Liver (tissue), 7 donors: ENCODE measurements at regions not wholly inside any gene's neighbourhood (a gene's known extent, or its start where the extent isn't known, plus 50 kb on each side); places are given as distances from the start of the nearest gene placed in this dataset.

ENCODE experiments used
- DNase-seq: peaks from one replicate; pipeline ENCODE4 v3.0.0-alpha.2; 2017; ENCODE audit warnings: low spot score
- H3K27ac ChIP-seq, 2 donors: one replicate each; pipeline ENCODE4 v1.7.0; 2013; ENCODE audit warnings: inconsistent platforms in 2 of 2, low read length in 2 of 2, control low read depth in 1 of 2, low read depth in 1 of 2, mild to moderate bottlenecking in 1 of 2
- H3K27me3 ChIP-seq, 4 donors: one replicate each; pipeline versions ENCODE4 v1.6.1 to v1.7.0; 2013; ENCODE audit warnings: low read length in 3 of 4, inconsistent platforms in 1 of 4, mild to moderate bottlenecking in 1 of 4, moderate library complexity in 1 of 4; ENCODE audit not compliant: control insufficient read depth in 4 of 4, insufficient read depth in 4 of 4
- H3K36me3 ChIP-seq, 4 donors: one replicate each; pipeline versions ENCODE4 v1.6.1 to v1.7.0; 2013; ENCODE audit warnings: low read length in 3 of 4, mild to moderate bottlenecking in 3 of 4, low read depth in 1 of 4, moderate library complexity in 1 of 4; ENCODE audit not compliant: control insufficient read depth in 4 of 4, insufficient read depth in 3 of 4
- H3K4me1 ChIP-seq, 4 donors: one replicate each; pipeline versions ENCODE4 v1.6.1 to v1.7.0; 2013; ENCODE audit warnings: low read length in 3 of 4, mild to moderate bottlenecking in 3 of 4, moderate library complexity in 1 of 4; ENCODE audit not compliant: control insufficient read depth in 4 of 4, insufficient read depth in 4 of 4
- H3K4me3 ChIP-seq, 3 donors: one replicate each; pipeline versions ENCODE4 v1.6.1 to v1.7.0; 2013; ENCODE audit warnings: low read length in 3 of 3, control low read depth in 1 of 3, low read depth in 1 of 3, mild to moderate bottlenecking in 1 of 3
- H3K9ac ChIP-seq, 2 donors: one replicate each; pipeline ENCODE4 v1.7.0; 2013; ENCODE audit warnings: low read length in 2 of 2, mild to moderate bottlenecking in 2 of 2, moderate library complexity in 2 of 2, control low read depth in 1 of 2, low read depth in 1 of 2
- H3K9me3 ChIP-seq, 4 donors: one replicate each; pipeline versions ENCODE4 v1.6.1 to v1.7.0; 2013; ENCODE audit warnings: low read length in 3 of 4; ENCODE audit not compliant: control insufficient read depth in 4 of 4
- CTCF ChIP-seq: fragments of 150-350 bp; IDR thresholded peaks from 2 replicates; pipeline ENCODE4 v1.5.1; 2017; ENCODE audit warnings: improper control_type of control experiment, low read depth, low read length; ENCODE audit not compliant: missing input control
- EGR1 ChIP-seq, 2 donors: IDR thresholded peaks; 2 replicates each; pipeline ENCODE4 v1.6.1; 2016 to 2018; ENCODE audit warnings: antibody characterized with exemption in 2 of 2, low read depth in 2 of 2
- FOXA1 ChIP-seq: IDR thresholded peaks from 2 replicates; pipeline ENCODE4 v1.6.1; 2016; ENCODE audit warnings: antibody characterized with exemption
- FOXA2 ChIP-seq: IDR thresholded peaks from 2 replicates; pipeline ENCODE4 v1.6.1; 2016; ENCODE audit warnings: antibody characterized with exemption
- GABPA ChIP-seq, 2 donors: IDR thresholded peaks in 1 of 2; conservative IDR thresholded peaks in 1 of 2; 2 replicates each; pipeline ENCODE4 v1.6.1; 2016; ENCODE audit warnings: antibody characterized with exemption in 2 of 2, mild to moderate bottlenecking in 1 of 2, moderate library complexity in 1 of 2
- HNF4A ChIP-seq, 2 donors: conservative IDR thresholded peaks; 2 replicates each; pipeline ENCODE4 v1.6.1; 2016; ENCODE audit warnings: antibody characterized with exemption in 2 of 2, mild to moderate bottlenecking in 2 of 2
- HNF4G ChIP-seq: IDR thresholded peaks from 2 replicates; pipeline ENCODE4 v1.6.1; 2016; ENCODE audit warnings: antibody characterized with exemption
- JUND ChIP-seq, 2 donors: IDR thresholded peaks; 2 replicates each; pipeline ENCODE4 v1.6.1; 2016; ENCODE audit warnings: antibody characterized with exemption in 2 of 2
- NR2F2 ChIP-seq: IDR thresholded peaks from 2 replicates; pipeline ENCODE4 v1.6.1; 2016; ENCODE audit warnings: antibody characterized with exemption
- RAD21 ChIP-seq, 2 donors: IDR thresholded peaks; 2 replicates each; pipeline ENCODE4 v1.6.1; 2016; ENCODE audit warnings: antibody characterized with exemption in 2 of 2, mild to moderate bottlenecking in 2 of 2
- REST ChIP-seq: IDR thresholded peaks from 2 replicates; pipeline ENCODE4 v1.6.1; 2016; ENCODE audit warnings: antibody characterized with exemption, mild to moderate bottlenecking
- RXRA ChIP-seq, 2 donors: IDR thresholded peaks; 2 replicates each; pipeline ENCODE4 v1.6.1; 2017 to 2018; ENCODE audit warnings: antibody characterized with exemption in 2 of 2, mild to moderate bottlenecking in 1 of 2
- SP1 ChIP-seq: IDR thresholded peaks from 2 replicates; pipeline ENCODE4 v1.6.1; 2018; ENCODE audit warnings: antibody characterized with exemption, mild to moderate bottlenecking
- TAF1 ChIP-seq: conservative IDR thresholded peaks from 2 replicates; pipeline ENCODE4 v1.6.1; 2016; ENCODE audit warnings: antibody characterized with exemption, mild to moderate bottlenecking
- TF ChIP-seq, protein P1 (sequence below): IDR thresholded peaks from 2 replicates; pipeline ENCODE4 v1.6.1; 2016; ENCODE audit warnings: antibody characterized with exemption
- TF ChIP-seq, protein P2 (sequence below): IDR thresholded peaks from 2 replicates; pipeline ENCODE4 v1.6.1; 2016; ENCODE audit warnings: antibody characterized with exemption
- TF ChIP-seq, protein P3 (sequence below): IDR thresholded peaks from 2 replicates; pipeline ENCODE4 v1.6.1; 2016; ENCODE audit warnings: antibody characterized with exemption
- donor health status: healthy.
- donor health status: healthy.
- donor health status: healthy.
- donor health status: healthy.

DNA sequence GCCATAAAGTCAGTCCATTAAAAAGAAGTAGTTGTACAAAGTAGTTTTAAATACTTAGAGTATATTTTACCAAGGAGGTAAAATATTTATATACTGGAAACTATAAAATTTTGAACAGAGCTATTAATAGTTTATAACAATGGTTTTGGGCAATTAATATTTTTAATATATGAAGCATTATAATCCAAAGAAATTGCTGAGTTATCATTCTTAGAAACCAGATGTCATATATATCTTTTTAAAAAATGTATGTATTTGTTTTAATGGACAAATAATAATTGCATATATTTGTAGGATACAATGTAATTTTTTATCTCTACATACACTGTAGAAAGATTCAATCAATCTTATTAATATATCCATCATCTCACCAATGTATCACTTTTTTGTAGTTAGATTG is 207.8 kb downstream of the CXXC4 start:
- Histone ChIP-seq H3K9me3 (no peaks in the 10 kb centered on the region), H3K27ac (no peak overlapping the region), H3K36me3 (no peaks in the 10 kb centered on the region), H3K4me3 (no peak overlapping the region), H3K9ac (no peak overlapping the region), H3K27me3 (no peaks in the 10 kb centered on the region), H3K4me1 (no peaks in the 10 kb centered on the region)
- DNase-seq = no peak
- TF ChIP-seq, protein P1, sequence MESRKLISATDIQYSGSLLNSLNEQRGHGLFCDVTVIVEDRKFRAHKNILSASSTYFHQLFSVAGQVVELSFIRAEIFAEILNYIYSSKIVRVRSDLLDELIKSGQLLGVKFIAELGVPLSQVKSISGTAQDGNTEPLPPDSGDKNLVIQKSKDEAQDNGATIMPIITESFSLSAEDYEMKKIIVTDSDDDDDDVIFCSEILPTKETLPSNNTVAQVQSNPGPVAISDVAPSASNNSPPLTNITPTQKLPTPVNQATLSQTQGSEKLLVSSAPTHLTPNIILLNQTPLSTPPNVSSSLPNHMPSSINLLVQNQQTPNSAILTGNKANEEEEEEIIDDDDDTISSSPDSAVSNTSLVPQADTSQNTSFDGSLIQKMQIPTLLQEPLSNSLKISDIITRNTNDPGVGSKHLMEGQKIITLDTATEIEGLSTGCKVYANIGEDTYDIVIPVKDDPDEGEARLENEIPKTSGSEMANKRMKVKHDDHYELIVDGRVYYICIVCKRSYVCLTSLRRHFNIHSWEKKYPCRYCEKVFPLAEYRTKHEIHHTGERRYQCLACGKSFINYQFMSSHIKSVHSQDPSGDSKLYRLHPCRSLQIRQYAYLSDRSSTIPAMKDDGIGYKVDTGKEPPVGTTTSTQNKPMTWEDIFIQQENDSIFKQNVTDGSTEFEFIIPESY = no peak
- no peak for TF ChIP-seq REST
- TF ChIP-seq RAD21 (IDR thresholded peaks at IDR 0.05) = no peak
- TF ChIP-seq SP1 = no peak
- TF ChIP-seq CTCF = no peak
- no peak for TF ChIP-seq FOXA2
- TF ChIP-seq HNF4A (conservative IDR thresholded peaks at IDR 0.05) = no peak
- TF ChIP-seq HNF4G = no peak
- TF ChIP-seq, protein P2, sequence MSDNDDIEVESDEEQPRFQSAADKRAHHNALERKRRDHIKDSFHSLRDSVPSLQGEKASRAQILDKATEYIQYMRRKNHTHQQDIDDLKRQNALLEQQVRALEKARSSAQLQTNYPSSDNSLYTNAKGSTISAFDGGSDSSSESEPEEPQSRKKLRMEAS = no peak
- no peak for TF ChIP-seq FOXA1
- TF ChIP-seq EGR1 (IDR thresholded peaks at IDR 0.05; ENCODE audit: low read depth in 2 of 2) = no peak
- no peak for TF ChIP-seq TAF1
- TF ChIP-seq JUND (IDR thresholded peaks at IDR 0.05) = no peak
- no peak for TF ChIP-seq RXRA (IDR thresholded peaks at IDR 0.05)

DNA sequence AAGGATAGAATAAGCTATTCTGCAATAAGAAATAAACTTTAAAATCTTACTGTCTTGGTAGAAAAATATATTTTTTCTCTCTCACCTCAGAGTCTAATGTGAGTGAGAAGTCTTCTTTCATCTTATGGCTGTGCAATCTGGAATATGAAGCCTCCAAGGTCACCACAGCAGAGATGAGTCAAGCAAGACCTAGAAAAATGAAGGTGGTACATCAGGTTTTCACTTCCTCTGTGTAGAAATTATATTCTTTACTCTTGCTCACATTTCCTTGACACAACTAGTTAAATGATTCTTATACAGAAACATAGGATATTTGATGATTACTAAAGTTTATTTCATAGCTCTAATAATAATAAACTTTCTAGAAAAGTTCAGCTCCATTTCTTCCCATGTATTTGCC is 211.4 kb downstream of the CXXC4 start:
- H3K4me3 ChIP-seq = no peak overlapping the region
- no peaks in the 10 kb centered on the region for H3K36me3 ChIP-seq
- no peaks in the 10 kb centered on the region for H3K4me1 ChIP-seq
- peaks cover 0 to 3% (median 0%) of the 10 kb centered on the region in 4 donors for H3K27me3 ChIP-seq
- DNase-seq = no peak
- H3K9me3 ChIP-seq = no peaks in the 10 kb centered on the region
- no peak overlapping the region for H3K9ac ChIP-seq
- H3K27ac ChIP-seq = no peak overlapping the region
- TF ChIP-seq, protein P2 = no peak
- TF ChIP-seq GABPA (IDR thresholded peaks at IDR 0.05 in 1 of 2, conservative IDR thresholded peaks at IDR 0.05 in 1 of 2) = no peak
- TF ChIP-seq, protein P1 = no peak
- TF ChIP-seq HNF4A (conservative IDR thresholded peaks at IDR 0.05) = no peak
- no peak for TF ChIP-seq FOXA1
- TF ChIP-seq, protein P3, sequence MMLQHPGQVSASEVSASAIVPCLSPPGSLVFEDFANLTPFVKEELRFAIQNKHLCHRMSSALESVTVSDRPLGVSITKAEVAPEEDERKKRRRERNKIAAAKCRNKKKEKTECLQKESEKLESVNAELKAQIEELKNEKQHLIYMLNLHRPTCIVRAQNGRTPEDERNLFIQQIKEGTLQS = no peak
- no peak for TF ChIP-seq SP1
- no peak for TF ChIP-seq FOXA2
- no peak for TF ChIP-seq REST
- no peak for TF ChIP-seq NR2F2
- no peak for TF ChIP-seq JUND (IDR thresholded peaks at IDR 0.05)
- no peak for TF ChIP-seq RXRA (IDR thresholded peaks at IDR 0.05)
